HEK293 (cell line): ENCODE measurements at regions not wholly inside any gene's neighbourhood (a gene's known extent, or its start where the extent isn't known, plus 50 kb on each side); places are given as distances from the start of the nearest gene placed in this dataset.

Source experiments
- CTCF ChIA-PET: fragments of 350-600 bp; formaldehyde crosslinking; extraction: SDS; loops from one replicate; lab custom pipeline; 2021; ENCODE audit warnings: antibody characterized with exemption; lab: Yijun Ruan, JAX
- POLR2A ChIA-PET: fragments of 300-600 bp; formaldehyde crosslinking; extraction: SDS; loops from one replicate; lab custom pipeline; 2020; ENCODE audit warnings: antibody characterized with exemption, inconsistent platforms; lab: Yijun Ruan, JAX
- H3K27ac ChIP-seq: fragments of 200-500 bp; sonication (Bioruptor generic); 2 replicates; pipeline ENCODE4 v1.5.1; 2014; ENCODE audit warnings: low read depth, low read length, control low read depth, inconsistent platforms; ENCODE audit errors: extremely low read depth
- H3K36me3 ChIP-seq, 2 experiments: fragments of 200-500 bp in 1 of 2; sonication (Bioruptor generic) in 1 of 2; 1 replicate in 1 of 2; 2 replicates in 1 of 2; pipeline ENCODE4 v1.5.1; 2014 to 2017; ENCODE audit warnings: inconsistent platforms in 2 of 2, low read length in 2 of 2; ENCODE audit not compliant: control insufficient read depth in 2 of 2, insufficient read depth in 1 of 2
- H3K4me1 ChIP-seq: fragments of 200-500 bp; sonication (Bioruptor generic); 2 replicates; pipeline ENCODE4 v1.5.1; 2014; ENCODE audit warnings: mild to moderate bottlenecking, low read length, inconsistent platforms; ENCODE audit not compliant: control insufficient read depth, insufficient read depth
- H3K4me3 ChIP-seq: 2 replicates; pipeline ENCODE4 v1.5.1; 2011; ENCODE audit warnings: low read depth, mild to moderate bottlenecking, control low read depth, low read length, moderate library complexity
- H3K9me3 ChIP-seq: fragments of 200-500 bp; sonication (Bioruptor generic); 2 replicates; pipeline ENCODE4 v1.5.1; 2014; ENCODE audit warnings: low read depth, low read length, inconsistent platforms; ENCODE audit not compliant: control insufficient read depth, insufficient read depth
- GFI1B ChIP-seq: fragments of 450-650 bp; formaldehyde crosslinking; IDR thresholded peaks from 2 replicates; pipeline ENCODE4 v1.5.1; 2016; ENCODE audit warnings: missing biosample characterization, missing genetic modification characterization
- SCRT1 ChIP-seq: fragments of 450-650 bp; formaldehyde crosslinking; IDR thresholded peaks from 2 replicates; pipeline ENCODE4 v1.5.1; 2016; ENCODE audit warnings: missing biosample characterization, missing genetic modification characterization, borderline replicate concordance
- WT1 ChIP-seq: fragments of 450-650 bp; formaldehyde crosslinking; IDR thresholded peaks from 2 replicates; pipeline ENCODE4 v1.5.1; 2016; ENCODE audit warnings: missing biosample characterization, missing genetic modification characterization
- YY1 ChIP-seq: fragments of 450-650 bp; formaldehyde crosslinking; IDR thresholded peaks from 2 replicates; pipeline ENCODE4 v1.5.1; 2018; ENCODE audit warnings: missing biosample characterization, missing genetic modification characterization
- YY2 ChIP-seq: fragments of 450-650 bp; formaldehyde crosslinking; IDR thresholded peaks from 2 replicates; pipeline ENCODE4 v1.5.1; 2016; ENCODE audit warnings: missing biosample characterization, missing genetic modification characterization
- ZEB2 ChIP-seq: fragments of 450-650 bp; formaldehyde crosslinking; IDR thresholded peaks from 2 replicates; pipeline ENCODE4 v1.5.1; 2016; ENCODE audit warnings: missing biosample characterization, missing genetic modification characterization
- ZNF138 ChIP-seq: fragments of 450-650 bp; formaldehyde crosslinking; IDR thresholded peaks from 2 replicates; pipeline ENCODE4 v1.5.1; 2016; ENCODE audit warnings: missing biosample characterization, missing genetic modification characterization, borderline replicate concordance
- ZNF214 ChIP-seq: fragments of 450-650 bp; formaldehyde crosslinking; IDR thresholded peaks from 2 replicates; pipeline ENCODE4 v1.5.1; 2017; ENCODE audit warnings: missing biosample characterization, mild to moderate bottlenecking, missing genetic modification characterization, borderline replicate concordance
- ZNF426 ChIP-seq: fragments of 450-650 bp; formaldehyde crosslinking; IDR thresholded peaks from 2 replicates; pipeline ENCODE4 v1.5.1; 2017; ENCODE audit warnings: missing biosample characterization, missing genetic modification characterization, mild to moderate bottlenecking, inconsistent platforms, moderate library complexity
- ZNF473 ChIP-seq: fragments of 450-650 bp; formaldehyde crosslinking; IDR thresholded peaks from 2 replicates; pipeline ENCODE4 v1.5.1; 2017; ENCODE audit warnings: missing biosample characterization, missing genetic modification characterization
- ZNF76 ChIP-seq: fragments of 450-650 bp; formaldehyde crosslinking; IDR thresholded peaks from 2 replicates; pipeline ENCODE4; 2016; ENCODE audit warnings: low read depth, missing biosample characterization, missing genetic modification characterization, borderline replicate concordance
- ZNF830 ChIP-seq: fragments of 450-650 bp; IDR thresholded peaks from 2 replicates; pipeline ENCODE4 v1.5.0; 2018; ENCODE audit warnings: missing biosample characterization, missing genetic modification characterization, low read depth, mild to moderate bottlenecking, moderate library complexity
- ZXDB ChIP-seq: fragments of 450-650 bp; formaldehyde crosslinking; IDR thresholded peaks from 2 replicates; pipeline ENCODE4 v1.5.1; 2016; ENCODE audit warnings: missing biosample characterization, missing genetic modification characterization
- TF ChIP-seq, protein P1 (sequence below): fragments of 450-650 bp; formaldehyde crosslinking; IDR thresholded peaks from 2 replicates; pipeline ENCODE4 v1.5.1; 2016; ENCODE audit warnings: missing biosample characterization, missing genetic modification characterization
- TF ChIP-seq, protein P2 (sequence below): fragments of 450-650 bp; formaldehyde crosslinking; IDR thresholded peaks from 2 replicates; pipeline ENCODE4 v1.5.1; 2016; ENCODE audit warnings: missing biosample characterization, missing genetic modification characterization
- TF ChIP-seq, protein P3 (sequence below): fragments of 450-650 bp; formaldehyde crosslinking; IDR thresholded peaks from 2 replicates; pipeline ENCODE4 v1.5.1; 2016; ENCODE audit warnings: missing biosample characterization, missing genetic modification characterization
- TF ChIP-seq, protein P4 (sequence below): fragments of 450-650 bp; formaldehyde crosslinking; IDR thresholded peaks from 2 replicates; pipeline ENCODE4 v1.5.1; 2016; ENCODE audit warnings: missing biosample characterization, missing genetic modification characterization
- TF ChIP-seq, protein P5 (sequence below): fragments of 450-650 bp; formaldehyde crosslinking; IDR thresholded peaks from 2 replicates; pipeline ENCODE4 v1.5.1; 2016; ENCODE audit warnings: missing biosample characterization, missing genetic modification characterization
- TF ChIP-seq, protein P6 (sequence below): fragments of 450-650 bp; formaldehyde crosslinking; IDR thresholded peaks from 2 replicates; pipeline ENCODE4 v1.5.1; 2016; ENCODE audit warnings: missing biosample characterization, missing genetic modification characterization, borderline replicate concordance

DNA sequence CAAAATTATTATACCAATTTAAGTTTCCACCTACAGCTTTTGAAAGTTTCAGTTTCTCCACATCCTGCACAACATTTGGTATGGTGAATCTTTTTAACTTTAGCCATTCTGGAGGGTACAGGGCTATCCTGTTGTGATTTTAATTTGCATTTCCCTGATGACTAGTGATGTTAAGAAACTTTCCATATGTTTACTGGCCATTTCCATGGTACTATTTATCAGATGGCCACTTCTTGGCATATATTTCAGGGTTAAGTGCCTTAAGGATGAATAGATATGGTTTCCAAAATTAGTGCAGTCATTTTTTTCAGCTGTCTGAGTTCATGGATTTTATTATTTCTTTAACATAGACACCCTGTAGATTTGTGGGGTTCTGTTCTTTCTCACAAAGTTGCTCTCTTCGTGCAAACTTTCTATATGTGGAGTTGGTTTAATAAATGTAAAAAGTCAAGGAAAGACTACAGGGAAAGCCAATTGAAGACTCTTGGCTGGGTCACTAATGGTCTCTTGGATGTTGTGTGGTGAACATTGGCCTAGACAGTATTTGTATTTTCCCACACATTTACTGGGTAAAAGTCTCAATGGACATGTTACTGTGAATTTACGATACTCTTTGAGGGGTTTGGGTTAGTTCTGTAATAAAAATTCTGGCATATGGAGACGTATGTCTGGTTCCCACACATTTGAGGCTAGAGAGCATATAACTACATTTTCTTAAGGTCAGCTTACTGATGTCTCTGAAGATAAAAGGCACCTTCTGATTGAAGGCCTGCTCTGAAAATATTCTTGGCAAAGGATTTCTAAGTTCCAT lies 147.5 kb upstream of the PDZRN3 start:
- POLR2A ChIA-PET, result no interaction called here
- TF ChIP-seq GFI1B (no peak), ZXDB (tag by site-specific recombination) (no peak), ZNF473 (no peak), ZNF214 (tag by site-specific recombination) (no peak), ZEB2 (tag by site-specific recombination) (no peak), YY1 (tag by site-specific recombination) (no peak), SCRT1 (tag by site-specific recombination) (no peak), ZNF830 (tag by site-specific recombination) (no peak), ZNF426 (no peak), YY2 (tag by site-specific recombination) (no peak), WT1 (no peak), ZNF76 (no peak), ZNF138 (tag by site-specific recombination) (no peak)
- TF ChIP-seq, protein P1, sequence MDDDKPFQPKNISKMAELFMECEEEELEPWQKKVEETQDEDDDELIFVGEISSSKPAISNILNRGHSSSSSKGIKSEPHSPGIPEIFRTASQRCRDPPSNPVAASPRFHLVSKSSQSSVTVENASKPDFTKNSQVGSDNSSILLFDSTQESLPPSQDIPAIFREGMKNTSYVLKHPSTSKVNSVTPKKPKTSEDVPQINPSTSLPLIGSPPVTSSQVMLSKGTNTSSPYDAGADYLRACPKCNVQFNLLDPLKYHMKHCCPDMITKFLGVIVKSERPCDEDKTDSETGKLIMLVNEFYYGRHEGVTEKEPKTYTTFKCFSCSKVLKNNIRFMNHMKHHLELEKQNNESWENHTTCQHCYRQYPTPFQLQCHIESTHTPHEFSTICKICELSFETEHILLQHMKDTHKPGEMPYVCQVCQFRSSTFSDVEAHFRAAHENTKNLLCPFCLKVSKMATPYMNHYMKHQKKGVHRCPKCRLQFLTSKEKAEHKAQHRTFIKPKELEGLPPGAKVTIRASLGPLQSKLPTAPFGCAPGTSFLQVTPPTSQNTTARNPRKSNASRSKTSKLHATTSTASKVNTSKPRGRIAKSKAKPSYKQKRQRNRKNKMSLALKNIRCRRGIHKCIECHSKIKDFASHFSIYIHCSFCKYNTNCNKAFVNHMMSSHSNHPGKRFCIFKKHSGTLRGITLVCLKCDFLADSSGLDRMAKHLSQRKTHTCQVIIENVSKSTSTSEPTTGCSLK (tag by site-specific recombination), result no peak
- TF ChIP-seq, protein P2, sequence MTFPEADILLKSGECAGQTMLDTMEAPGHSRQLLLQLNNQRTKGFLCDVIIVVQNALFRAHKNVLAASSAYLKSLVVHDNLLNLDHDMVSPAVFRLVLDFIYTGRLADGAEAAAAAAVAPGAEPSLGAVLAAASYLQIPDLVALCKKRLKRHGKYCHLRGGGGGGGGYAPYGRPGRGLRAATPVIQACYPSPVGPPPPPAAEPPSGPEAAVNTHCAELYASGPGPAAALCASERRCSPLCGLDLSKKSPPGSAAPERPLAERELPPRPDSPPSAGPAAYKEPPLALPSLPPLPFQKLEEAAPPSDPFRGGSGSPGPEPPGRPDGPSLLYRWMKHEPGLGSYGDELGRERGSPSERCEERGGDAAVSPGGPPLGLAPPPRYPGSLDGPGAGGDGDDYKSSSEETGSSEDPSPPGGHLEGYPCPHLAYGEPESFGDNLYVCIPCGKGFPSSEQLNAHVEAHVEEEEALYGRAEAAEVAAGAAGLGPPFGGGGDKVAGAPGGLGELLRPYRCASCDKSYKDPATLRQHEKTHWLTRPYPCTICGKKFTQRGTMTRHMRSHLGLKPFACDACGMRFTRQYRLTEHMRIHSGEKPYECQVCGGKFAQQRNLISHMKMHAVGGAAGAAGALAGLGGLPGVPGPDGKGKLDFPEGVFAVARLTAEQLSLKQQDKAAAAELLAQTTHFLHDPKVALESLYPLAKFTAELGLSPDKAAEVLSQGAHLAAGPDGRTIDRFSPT (tag by site-specific recombination), result no peak
- TF ChIP-seq, protein P3, sequence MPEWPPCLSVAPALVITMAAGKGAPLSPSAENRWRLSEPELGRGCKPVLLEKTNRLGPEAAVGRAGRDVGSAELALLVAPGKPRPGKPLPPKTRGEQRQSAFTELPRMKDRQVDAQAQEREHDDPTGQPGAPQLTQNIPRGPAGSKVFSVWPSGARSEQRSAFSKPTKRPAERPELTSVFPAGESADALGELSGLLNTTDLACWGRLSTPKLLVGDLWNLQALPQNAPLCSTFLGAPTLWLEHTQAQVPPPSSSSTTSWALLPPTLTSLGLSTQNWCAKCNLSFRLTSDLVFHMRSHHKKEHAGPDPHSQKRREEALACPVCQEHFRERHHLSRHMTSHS (tag by site-specific recombination), result no peak
- TF ChIP-seq, protein P4, sequence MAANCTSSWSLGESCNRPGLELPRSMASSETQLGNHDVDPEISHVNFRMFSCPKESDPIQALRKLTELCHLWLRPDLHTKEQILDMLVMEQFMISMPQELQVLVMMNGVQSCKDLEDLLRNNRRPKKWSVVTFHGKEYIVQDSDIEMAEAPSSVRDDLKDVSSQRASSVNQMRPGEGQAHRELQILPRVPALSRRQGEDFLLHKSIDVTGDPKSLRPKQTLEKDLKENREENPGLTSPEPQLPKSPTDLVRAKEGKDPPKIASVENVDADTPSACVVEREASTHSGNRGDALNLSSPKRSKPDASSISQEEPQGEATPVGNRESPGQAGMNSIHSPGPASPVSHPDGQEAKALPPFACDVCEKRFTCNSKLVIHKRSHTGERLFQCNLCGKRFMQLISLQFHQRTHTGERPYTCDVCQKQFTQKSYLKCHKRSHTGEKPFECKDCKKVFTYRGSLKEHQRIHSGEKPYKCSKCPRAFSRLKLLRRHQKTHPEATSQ (tag by site-specific recombination), result no peak
- TF ChIP-seq, protein P5, sequence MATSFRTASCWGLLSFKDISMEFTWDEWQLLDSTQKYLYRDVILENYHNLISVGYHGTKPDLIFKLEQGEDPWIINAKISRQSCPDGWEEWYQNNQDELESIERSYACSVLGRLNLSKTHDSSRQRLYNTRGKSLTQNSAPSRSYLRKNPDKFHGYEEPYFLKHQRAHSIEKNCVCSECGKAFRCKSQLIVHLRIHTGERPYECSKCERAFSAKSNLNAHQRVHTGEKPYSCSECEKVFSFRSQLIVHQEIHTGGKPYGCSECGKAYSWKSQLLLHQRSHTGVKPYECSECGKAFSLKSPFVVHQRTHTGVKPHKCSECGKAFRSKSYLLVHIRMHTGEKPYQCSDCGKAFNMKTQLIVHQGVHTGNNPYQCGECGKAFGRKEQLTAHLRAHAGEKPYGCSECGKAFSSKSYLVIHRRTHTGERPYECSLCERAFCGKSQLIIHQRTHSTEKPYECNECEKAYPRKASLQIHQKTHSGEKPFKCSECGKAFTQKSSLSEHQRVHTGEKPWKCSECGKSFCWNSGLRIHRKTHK, result no peak
- TF ChIP-seq, protein P6, sequence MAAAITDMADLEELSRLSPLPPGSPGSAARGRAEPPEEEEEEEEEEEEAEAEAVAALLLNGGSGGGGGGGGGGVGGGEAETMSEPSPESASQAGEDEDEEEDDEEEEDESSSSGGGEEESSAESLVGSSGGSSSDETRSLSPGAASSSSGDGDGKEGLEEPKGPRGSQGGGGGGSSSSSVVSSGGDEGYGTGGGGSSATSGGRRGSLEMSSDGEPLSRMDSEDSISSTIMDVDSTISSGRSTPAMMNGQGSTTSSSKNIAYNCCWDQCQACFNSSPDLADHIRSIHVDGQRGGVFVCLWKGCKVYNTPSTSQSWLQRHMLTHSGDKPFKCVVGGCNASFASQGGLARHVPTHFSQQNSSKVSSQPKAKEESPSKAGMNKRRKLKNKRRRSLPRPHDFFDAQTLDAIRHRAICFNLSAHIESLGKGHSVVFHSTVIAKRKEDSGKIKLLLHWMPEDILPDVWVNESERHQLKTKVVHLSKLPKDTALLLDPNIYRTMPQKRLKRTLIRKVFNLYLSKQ (tag by site-specific recombination), result no peak
- Histone ChIP-seq H3K4me3 (no peak overlapping the region), H3K27ac (no peak overlapping the region), H3K36me3 (no peaks in the 10 kb centered on the region), H3K9me3 (no peaks in the 10 kb centered on the region), H3K4me1 (no peaks in the 10 kb centered on the region)
- CTCF ChIA-PET, result no interaction called here
